ENCODE measurements at regions not wholly inside any gene's neighbourhood (a gene's known extent, or its start where the extent isn't known, plus 50 kb on each side); places are given as distances from the start of the nearest gene placed in this dataset.

- no peak for DNase-seq (ENCODE audit: low read depth)
- in situ Hi-C loops (cut with HindIII; ENCODE audit: low sequenced_read_pairs): no loop called here
- H3K4me3 ChIP-seq (ENCODE audit: low read depth, low read length): no peak overlapping the region
- no peak for TF ChIP-seq CTCF (IDR thresholded peaks at IDR 0.05; ENCODE audit: low read depth, low read length, missing control alignments)
Observed at GRCh38 chr20:58135441-58136148, 92.9 kb downstream of the ANKRD60 start.

GRCh38 chr20:58133020-58133808, 95.2 kb downstream of the ANKRD60 start:
- no peak overlapping the region for H3K4me3 ChIP-seq (ENCODE audit: low read depth, low read length)
- DNase-seq (ENCODE audit: low read depth): no peak
- TF ChIP-seq CTCF (IDR thresholded peaks at IDR 0.05; ENCODE audit: low read depth, low read length, missing control alignments): no peak
- in situ Hi-C loops (cut with HindIII; ENCODE audit: low sequenced_read_pairs): no loop called here

GRCh38 chr20:58131551-58132142, 96.8 kb downstream of the ANKRD60 start:
- peak; percentile 92 for DNase-seq (ENCODE audit: low read depth)
- peak overlapping the region; percentile 0 for H3K4me3 ChIP-seq (ENCODE audit: low read depth, low read length)
- no peak for TF ChIP-seq CTCF (IDR thresholded peaks at IDR 0.05; ENCODE audit: low read depth, low read length, missing control alignments)
- in situ Hi-C loops (cut with HindIII; ENCODE audit: low sequenced_read_pairs): no loop called here

- H3K4me3 ChIP-seq (ENCODE audit: low read depth, low read length): peak overlapping the region; percentile 0
- peak; percentile 48 for DNase-seq (ENCODE audit: low read depth)
- TF ChIP-seq CTCF (IDR thresholded peaks at IDR 0.05; ENCODE audit: low read depth, low read length, missing control alignments): no peak
- in situ Hi-C loops (cut with HindIII; ENCODE audit: low sequenced_read_pairs): no loop called here
Observed at GRCh38 chr20:58131151-58131550, 97.3 kb downstream of the ANKRD60 start.

- TF ChIP-seq CTCF (IDR thresholded peaks at IDR 0.05; ENCODE audit: low read depth, low read length, missing control alignments): no peak
Observed at GRCh38 chr20:58130581-58130980, 97.9 kb downstream of the ANKRD60 start.

GRCh38 chr20:58130156-58130555, 98.3 kb downstream of the ANKRD60 start:
- in situ Hi-C loops (cut with HindIII; ENCODE audit: low sequenced_read_pairs): no loop called here
- TF ChIP-seq CTCF (IDR thresholded peaks at IDR 0.05; ENCODE audit: low read depth, low read length, missing control alignments): no peak
- no peak for DNase-seq (ENCODE audit: low read depth)
- H3K4me3 ChIP-seq (ENCODE audit: low read depth, low read length): no peak overlapping the region

More at GRCh38 chr20:58130581-58130980, 97.9 kb downstream of the ANKRD60 start:
- no peak for DNase-seq (ENCODE audit: low read depth)
- no peak overlapping the region for H3K4me3 ChIP-seq (ENCODE audit: low read depth, low read length)
- in situ Hi-C loops (cut with HindIII; ENCODE audit: low sequenced_read_pairs): no loop called here

Measured in astrocyte of the cerebellum (primary cell).